ENCODE measurements at regions not wholly inside any gene's neighbourhood (a gene's known extent, or its start where the extent isn't known, plus 50 kb on each side); places are given as distances from the start of the nearest gene placed in this dataset.

- no peak overlapping the region for H3K27ac Mint-ChIP-seq
- intact Hi-C loops (cut with DNase I, micrococcal nuclease): no loop called here
- H3K36me3 Mint-ChIP-seq (ENCODE audit: low read depth): no peaks in the 10 kb centered on the region
- ATAC-seq (no peak), DNase-seq (no peak)
- POLR2A ChIA-PET: no interaction called here
- CTCF ChIA-PET: interaction anchor here (0.7 kb wide), 1 partner anchor 177 kb away, joined by 4 read pairs; no protein-coding TSS in a partner anchor
- no peak overlapping the region for H3K4me3 Mint-ChIP-seq
- H3K27me3 Mint-ChIP-seq: peaks cover 23% of the 10 kb centered on the region
- H3K4me1 Mint-ChIP-seq: no peaks in the 10 kb centered on the region
- H3K9me3 Mint-ChIP-seq (ENCODE audit: low read depth): no peaks in the 10 kb centered on the region
Measured at GRCh38 chrX:107502316-107502715, 52.9 kb downstream of the FRMPD3 start.

DNA sequence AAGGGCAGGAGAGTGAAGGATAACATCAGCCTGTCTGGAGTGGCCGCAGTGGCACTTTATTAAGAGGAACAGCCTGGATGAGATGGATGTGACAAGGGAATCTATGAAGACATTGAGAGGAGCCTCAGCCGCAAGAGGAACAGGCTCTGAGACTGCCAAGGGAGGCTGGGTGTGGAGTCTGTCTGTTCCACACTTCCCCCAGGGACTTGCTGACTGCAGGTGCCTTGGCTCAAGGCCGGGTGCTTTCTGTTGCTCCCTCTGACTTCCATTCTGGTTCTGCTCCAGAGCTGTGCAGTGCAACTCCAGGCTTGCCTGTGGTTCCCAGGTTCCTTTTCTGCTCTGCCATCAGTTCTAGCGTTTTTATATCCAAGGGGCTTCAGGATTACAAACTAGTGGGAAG is 54.6 kb downstream of the FRMPD3 start:
- Mint-ChIP-seq H3K27me3 (peaks cover 37% of the 10 kb centered on the region), H3K4me3 (no peak overlapping the region), H3K36me3 (ENCODE audit: low read depth) (no peaks in the 10 kb centered on the region), H3K4me1 (no peaks in the 10 kb centered on the region), H3K9me3 (ENCODE audit: low read depth) (no peaks in the 10 kb centered on the region), H3K27ac (no peak overlapping the region)
- intact Hi-C loops (cut with DNase I, micrococcal nuclease): no loop called here
- ATAC-seq: no peak
- POLR2A ChIA-PET: no interaction called here
- DNase-seq: no peak
- CTCF ChIA-PET: interaction anchor here (0.8 to 1.0 kb wide), 2 partner anchors 21 to 41 kb away, joined by 3 read pairs; no protein-coding TSS in a partner anchor

- ChIA-PET CTCF (interaction anchor here (0.6 kb wide), 1 partner anchor 404 kb away, joined by 3 read pairs; no protein-coding TSS in a partner anchor), POLR2A (no interaction called here)
- H3K4me3 Mint-ChIP-seq: no peak overlapping the region
- no peak overlapping the region for H3K27ac Mint-ChIP-seq
- no peak for ATAC-seq
- H3K9me3 Mint-ChIP-seq (ENCODE audit: low read depth): no peaks in the 10 kb centered on the region
- intact Hi-C loops (cut with DNase I, micrococcal nuclease): no loop called here
- H3K27me3 Mint-ChIP-seq: peaks cover 42% of the 10 kb centered on the region
- no peaks in the 10 kb centered on the region for H3K4me1 Mint-ChIP-seq
- no peaks in the 10 kb centered on the region for H3K36me3 Mint-ChIP-seq (ENCODE audit: low read depth)
- DNase-seq: no peak
Measured at GRCh38 chrX:107505223-107505622, 55.8 kb downstream of the FRMPD3 start.

- ChIA-PET POLR2A (no interaction called here), CTCF (no interaction called here)
- Mint-ChIP-seq H3K9me3 (ENCODE audit: low read depth) (no peaks in the 10 kb centered on the region), H3K36me3 (ENCODE audit: low read depth) (no peaks in the 10 kb centered on the region), H3K27ac (no peak overlapping the region), H3K27me3 (peaks cover 42% of the 10 kb centered on the region), H3K4me3 (no peak overlapping the region), H3K4me1 (no peaks in the 10 kb centered on the region)
- intact Hi-C loops (cut with DNase I, micrococcal nuclease): no loop called here
- ATAC-seq: no peak
- peak; percentile 6 for DNase-seq
Measured at GRCh38 chrX:107506596-107507031, 57.2 kb downstream of the FRMPD3 start.

DNA sequence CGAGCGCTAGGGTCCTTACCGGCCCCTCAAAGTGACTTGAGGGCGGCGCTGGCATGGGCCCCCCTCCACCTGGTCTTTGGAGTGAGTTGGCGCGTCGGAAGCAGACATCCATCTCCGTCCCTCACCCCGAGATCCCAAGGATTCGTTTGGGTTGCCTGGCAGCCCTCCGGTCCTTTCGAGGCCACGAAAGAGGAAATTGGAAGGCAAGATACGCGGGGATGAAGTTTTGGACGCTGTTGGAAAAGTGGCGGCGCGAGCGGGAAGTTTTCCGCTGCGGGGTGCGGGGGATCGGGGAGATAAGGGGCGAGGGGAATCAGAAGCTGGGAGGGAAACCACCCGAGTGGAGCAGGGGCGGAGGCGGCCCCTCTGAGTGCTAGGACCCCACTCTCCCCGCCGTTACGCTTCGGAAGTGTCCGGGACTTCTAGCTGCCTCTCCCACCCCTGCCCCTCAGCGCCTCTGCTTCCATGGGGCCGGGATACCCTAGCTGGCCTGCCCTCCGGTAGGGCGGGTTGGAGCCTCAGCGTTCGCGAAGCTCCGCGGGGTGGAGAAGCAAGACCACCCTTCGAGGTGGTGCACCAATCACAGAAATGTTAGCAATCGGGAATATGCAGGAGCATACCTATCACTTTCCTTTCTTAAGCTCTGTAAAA is 57.8 kb downstream of the FRMPD3 start:
- H3K4me3 Mint-ChIP-seq: no peak overlapping the region
- CTCF ChIA-PET: interaction anchor here (0.6 kb wide), 1 partner anchor 143 kb away, joined by 3 read pairs; no protein-coding TSS in a partner anchor
- H3K4me1 Mint-ChIP-seq: no peaks in the 10 kb centered on the region
- no peaks in the 10 kb centered on the region for H3K36me3 Mint-ChIP-seq (ENCODE audit: low read depth)
- intact Hi-C loops (cut with DNase I, micrococcal nuclease): no loop called here
- POLR2A ChIA-PET: no interaction called here
- H3K9me3 Mint-ChIP-seq (ENCODE audit: low read depth): no peaks in the 10 kb centered on the region
- peaks cover 42% of the 10 kb centered on the region for H3K27me3 Mint-ChIP-seq
- ATAC-seq (no peak), DNase-seq (no peak)
- no peak overlapping the region for H3K27ac Mint-ChIP-seq

GRCh38 chrX:107507744-107508117 is 58.3 kb downstream of the FRMPD3 start:
- H3K27me3 Mint-ChIP-seq: peaks cover 41% of the 10 kb centered on the region
- no peak overlapping the region for H3K4me3 Mint-ChIP-seq
- H3K36me3 Mint-ChIP-seq (ENCODE audit: low read depth): no peaks in the 10 kb centered on the region
- intact Hi-C loops (cut with DNase I, micrococcal nuclease): no loop called here
- no peaks in the 10 kb centered on the region for H3K4me1 Mint-ChIP-seq
- H3K27ac Mint-ChIP-seq: no peak overlapping the region
- no peaks in the 10 kb centered on the region for H3K9me3 Mint-ChIP-seq (ENCODE audit: low read depth)
- ChIA-PET POLR2A (no interaction called here), CTCF (interaction anchor here (0.6 kb wide), 1 partner anchor 142 kb away, joined by 3 read pairs; no protein-coding TSS in a partner anchor)
- DNase-seq (no peak), ATAC-seq (no peak)

GRCh38 chrX:107508925-107509324 is 59.5 kb downstream of the FRMPD3 start:
- Mint-ChIP-seq H3K27ac (no peak overlapping the region), H3K9me3 (ENCODE audit: low read depth) (no peaks in the 10 kb centered on the region), H3K36me3 (ENCODE audit: low read depth) (no peaks in the 10 kb centered on the region), H3K4me3 (no peak overlapping the region), H3K27me3 (peaks cover 36% of the 10 kb centered on the region), H3K4me1 (no peaks in the 10 kb centered on the region)
- ChIA-PET POLR2A (no interaction called here), CTCF (no interaction called here)
- intact Hi-C loops (cut with DNase I, micrococcal nuclease): no loop called here
- no peak for ATAC-seq
- no peak for DNase-seq

GRCh38 chrX:107514944-107515343 is 65.5 kb downstream of the FRMPD3 start:
- H3K4me1 Mint-ChIP-seq: no peaks in the 10 kb centered on the region
- peaks cover 16% of the 10 kb centered on the region for H3K27me3 Mint-ChIP-seq
- ChIA-PET CTCF (no interaction called here), POLR2A (no interaction called here)
- no peak for ATAC-seq
- no peaks in the 10 kb centered on the region for H3K9me3 Mint-ChIP-seq (ENCODE audit: low read depth)
- no peak overlapping the region for H3K4me3 Mint-ChIP-seq
- intact Hi-C loops (cut with DNase I, micrococcal nuclease): no loop called here
- no peak for DNase-seq
- no peak overlapping the region for H3K27ac Mint-ChIP-seq
- H3K36me3 Mint-ChIP-seq (ENCODE audit: low read depth): no peaks in the 10 kb centered on the region

DNA sequence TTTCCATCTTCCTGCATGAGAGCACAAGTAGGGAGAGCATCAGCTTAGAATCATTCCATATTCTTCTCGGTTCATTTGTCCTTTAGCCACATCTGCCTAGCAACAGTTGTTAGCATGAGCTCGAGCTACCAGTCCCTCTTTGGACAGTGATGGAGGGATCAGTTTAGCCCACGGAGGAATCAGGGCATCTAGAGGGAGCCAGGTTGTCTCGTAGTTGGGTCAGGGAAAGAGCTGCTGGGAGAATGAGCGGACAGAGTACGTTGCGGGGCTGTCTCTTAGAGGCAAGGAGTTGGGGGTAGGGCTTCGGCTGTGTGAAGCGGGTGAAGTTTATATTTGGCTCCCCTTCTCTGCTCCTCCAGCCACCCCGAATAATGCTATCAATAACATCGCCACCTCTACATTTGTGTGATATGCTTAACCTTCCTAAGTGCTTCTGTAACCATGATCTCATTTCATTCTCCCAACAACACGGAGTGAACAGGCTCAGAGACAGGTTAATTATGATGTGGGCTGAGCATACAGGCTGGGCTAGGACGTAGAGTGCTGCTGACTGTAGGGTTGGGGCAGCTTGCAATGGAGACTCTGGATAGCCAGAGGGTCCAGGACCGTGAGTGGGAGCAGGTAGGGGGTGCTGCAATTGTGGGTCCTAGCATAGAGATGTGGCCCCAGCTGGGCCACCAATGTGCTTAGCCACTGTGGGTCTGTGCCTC is 72.6 kb downstream of the FRMPD3 start:
- DNase-seq: no peak
- Mint-ChIP-seq H3K36me3 (ENCODE audit: low read depth) (no peaks in the 10 kb centered on the region), H3K4me1 (no peaks in the 10 kb centered on the region), H3K27me3 (peaks cover 12% of the 10 kb centered on the region), H3K4me3 (no peak overlapping the region), H3K27ac (no peak overlapping the region), H3K9me3 (ENCODE audit: low read depth) (no peaks in the 10 kb centered on the region)
- intact Hi-C loops (cut with DNase I, micrococcal nuclease): no loop called here
- POLR2A ChIA-PET: no interaction called here
- CTCF ChIA-PET: no interaction called here
- no peak for ATAC-seq

DNA sequence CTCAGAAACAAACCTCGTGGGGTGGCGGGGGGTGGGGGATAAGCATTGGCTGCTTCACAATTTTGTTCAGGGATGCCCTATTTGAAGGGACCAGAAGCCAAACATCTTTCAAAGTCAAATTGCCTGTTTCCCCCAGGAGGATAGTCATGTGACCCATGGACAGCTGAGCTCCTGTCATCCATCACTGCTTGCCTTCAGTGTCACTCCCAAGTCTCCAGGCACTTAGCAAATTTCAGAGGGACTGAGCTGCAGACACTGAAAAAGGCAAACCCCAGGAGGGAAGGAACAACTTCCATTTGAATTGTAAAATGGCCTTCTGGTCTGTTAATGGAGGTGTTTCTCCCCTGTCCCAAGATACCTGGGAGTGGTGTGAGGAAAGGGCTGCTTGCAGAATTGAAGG is 73.4 kb downstream of the FRMPD3 start:
- ATAC-seq: no peak
- Mint-ChIP-seq H3K9me3 (ENCODE audit: low read depth) (no peaks in the 10 kb centered on the region), H3K27ac (no peak overlapping the region), H3K36me3 (ENCODE audit: low read depth) (no peaks in the 10 kb centered on the region), H3K4me1 (no peaks in the 10 kb centered on the region), H3K4me3 (no peak overlapping the region), H3K27me3 (peaks cover 8% of the 10 kb centered on the region)
- CTCF ChIA-PET: interaction anchor here (0.7 kb wide), 1 partner anchor 787 kb away, joined by 3 read pairs; no protein-coding TSS in a partner anchor
- POLR2A ChIA-PET: no interaction called here
- no peak for DNase-seq
- intact Hi-C loops (cut with DNase I, micrococcal nuclease): no loop called here

- DNase-seq: no peak
- Mint-ChIP-seq H3K27me3 (peaks cover 2% of the 10 kb centered on the region), H3K9me3 (ENCODE audit: low read depth) (no peaks in the 10 kb centered on the region), H3K4me3 (no peak overlapping the region), H3K36me3 (ENCODE audit: low read depth) (no peaks in the 10 kb centered on the region), H3K27ac (no peak overlapping the region), H3K4me1 (no peaks in the 10 kb centered on the region)
- no peak for ATAC-seq
- ChIA-PET CTCF (interaction anchor here (2.1 kb wide), 1 partner anchor 12 kb away, joined by 6 read pairs; no protein-coding TSS in a partner anchor), POLR2A (no interaction called here)
- intact Hi-C loops (cut with DNase I, micrococcal nuclease): no loop called here
Measured at GRCh38 chrX:107526141-107526540, 76.7 kb downstream of the FRMPD3 start.

GRCh38 chrX:107530141-107530540 is 80.7 kb downstream of the FRMPD3 start:
- ChIA-PET POLR2A (no interaction called here), CTCF (no interaction called here)
- no peaks in the 10 kb centered on the region for H3K36me3 Mint-ChIP-seq (ENCODE audit: low read depth)
- no peak for DNase-seq
- H3K4me3 Mint-ChIP-seq: no peak overlapping the region
- H3K27ac Mint-ChIP-seq: no peak overlapping the region
- no peaks in the 10 kb centered on the region for H3K4me1 Mint-ChIP-seq
- no peak for ATAC-seq
- intact Hi-C loops (cut with DNase I, micrococcal nuclease): loop anchor here in 1 of 2 experiments (10.0 kb wide), 1 partner anchor 95 kb away; the partner anchor contains the start of gene PRPS1
- H3K9me3 Mint-ChIP-seq (ENCODE audit: low read depth): no peaks in the 10 kb centered on the region
- peaks cover 10% of the 10 kb centered on the region for H3K27me3 Mint-ChIP-seq
